Transverse colon (tissue), 4 donors: ENCODE measurements at regions not wholly inside any gene's neighbourhood (a gene's known extent, or its start where the extent isn't known, plus 50 kb on each side); places are given as distances from the start of the nearest gene placed in this dataset.

Source experiments
- CTCF ChIP-seq, 5 experiments: fragments of 200-600 bp in 3 of 5; fragments of 450-650 bp in 2 of 5; sonication (generic) in 3 of 5; IDR thresholded peaks; 1 replicate in 2 of 5; 2 replicates in 3 of 5; pipeline ENCODE4 v1.5.1; 2016 to 2017; ENCODE audit warnings: antibody characterized with exemption in 5 of 5, inconsistent platforms in 3 of 5, mild to moderate bottlenecking in 2 of 5, moderate library complexity in 1 of 5
- POLR2AphosphoS5 ChIP-seq, 3 donors: sonication (generic); formaldehyde crosslinking; IDR thresholded peaks; one replicate each; pipeline ENCODE4 v1.6.1; 2016; ENCODE audit warnings: antibody characterized with exemption in 3 of 3

GRCh38 chr12:126451809-126452208 is 1386.6 kb downstream of the AACS start:
- TF ChIP-seq POLR2AphosphoS5 (IDR thresholded peaks at IDR 0.05) (no peak), CTCF (IDR thresholded peaks at IDR 0.05) (no peak)
